Tibial nerve (tissue), 4 donors: ENCODE measurements at regions not wholly inside any gene's neighbourhood (a gene's known extent, or its start where the extent isn't known, plus 50 kb on each side); places are given as distances from the start of the nearest gene placed in this dataset.

Experiments
- DNase-seq, 2 donors: peaks; one replicate each; pipeline ENCODE4 v3.0.0-alpha.2; 2019; ENCODE audit warnings: low spot score in 2 of 2
- H3K27ac ChIP-seq, 4 donors: fragments of 200-600 bp; sonication (generic) in 3 of 4; one replicate each; pipeline ENCODE4 v1.5.1; 2017 to 2019; ENCODE audit warnings: mild to moderate bottlenecking in 1 of 4
- H3K27me3 ChIP-seq, 2 donors: fragments of 200-600 bp; sonication (generic) in 1 of 2; one replicate each; pipeline versions ENCODE4 v1.5.1 to v1.6.0; 2017 to 2019
- H3K36me3 ChIP-seq, 3 donors: fragments of 200-600 bp; sonication (generic); one replicate each; pipeline ENCODE4 v1.5.1; 2018 to 2019
- H3K4me1 ChIP-seq, 4 donors: fragments of 200-600 bp; sonication (generic) in 3 of 4; one replicate each; pipeline ENCODE4 v1.5.1; 2017 to 2019
- H3K4me3 ChIP-seq, 4 donors: fragments of 200-600 bp; sonication (generic) in 3 of 4; one replicate each; pipeline ENCODE4 v1.5.1; 2017 to 2019; ENCODE audit warnings: mild to moderate bottlenecking in 1 of 4, moderate library complexity in 1 of 4
- H3K9me3 ChIP-seq, 4 donors: fragments of 200-600 bp; sonication (generic) in 3 of 4; one replicate each; pipeline ENCODE4 v1.5.1; 2017 to 2019
- EP300 ChIP-seq, 2 donors: sonication (generic); formaldehyde crosslinking; IDR thresholded peaks; one replicate each; pipeline ENCODE4 v1.6.1; 2017; ENCODE audit warnings: antibody characterized with exemption in 2 of 2, mild to moderate bottlenecking in 1 of 2
- POLR2A ChIP-seq, 2 donors: fragments of 450-650 bp; IDR thresholded peaks; one replicate each; pipeline ENCODE4 v1.6.1; 2017; ENCODE audit warnings: antibody characterized with exemption in 2 of 2, mild to moderate bottlenecking in 2 of 2, moderate library complexity in 2 of 2
- WGBS, 2 donors: methylation state at CpG; one replicate each; pipeline ENCODE4 v1.1.5; 2018; 5-methylcytosine and 5-hydroxymethylcytosine counted together
- TF ChIP-seq, protein P1 (sequence below), 5 experiments: fragments of 200-600 bp in 3 of 5; fragments of 450-650 bp in 2 of 5; sonication (generic) in 3 of 5; IDR thresholded peaks; one replicate each; pipeline ENCODE4 v1.5.1; 2016 to 2019; ENCODE audit warnings: antibody characterized with exemption in 5 of 5, mild to moderate bottlenecking in 3 of 5, moderate library complexity in 2 of 5

DNA sequence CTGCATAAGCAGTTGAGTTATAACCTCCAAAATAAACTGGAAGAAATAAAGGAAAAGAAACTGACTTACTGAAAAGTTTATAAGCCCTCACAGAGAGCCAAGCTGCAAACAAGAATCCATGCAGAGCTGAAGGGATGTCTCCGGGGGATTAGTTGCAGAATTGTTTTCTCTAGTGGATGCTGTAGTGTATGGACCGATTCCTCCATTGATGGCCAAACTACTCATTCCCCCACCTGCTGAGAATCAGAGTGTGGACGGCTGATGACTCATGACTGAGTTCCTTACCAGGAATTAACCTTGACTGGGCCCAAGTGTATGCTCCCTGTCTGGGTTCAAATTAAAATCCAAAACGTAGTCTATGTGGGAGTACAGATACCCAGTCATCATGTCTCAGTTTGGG is 93.9 kb upstream of the CDH8 start:
- TF ChIP-seq POLR2A (IDR thresholded peaks at IDR 0.05) (no peak), EP300 (IDR thresholded peaks at IDR 0.05) (no peak)
- TF ChIP-seq, protein P1, sequence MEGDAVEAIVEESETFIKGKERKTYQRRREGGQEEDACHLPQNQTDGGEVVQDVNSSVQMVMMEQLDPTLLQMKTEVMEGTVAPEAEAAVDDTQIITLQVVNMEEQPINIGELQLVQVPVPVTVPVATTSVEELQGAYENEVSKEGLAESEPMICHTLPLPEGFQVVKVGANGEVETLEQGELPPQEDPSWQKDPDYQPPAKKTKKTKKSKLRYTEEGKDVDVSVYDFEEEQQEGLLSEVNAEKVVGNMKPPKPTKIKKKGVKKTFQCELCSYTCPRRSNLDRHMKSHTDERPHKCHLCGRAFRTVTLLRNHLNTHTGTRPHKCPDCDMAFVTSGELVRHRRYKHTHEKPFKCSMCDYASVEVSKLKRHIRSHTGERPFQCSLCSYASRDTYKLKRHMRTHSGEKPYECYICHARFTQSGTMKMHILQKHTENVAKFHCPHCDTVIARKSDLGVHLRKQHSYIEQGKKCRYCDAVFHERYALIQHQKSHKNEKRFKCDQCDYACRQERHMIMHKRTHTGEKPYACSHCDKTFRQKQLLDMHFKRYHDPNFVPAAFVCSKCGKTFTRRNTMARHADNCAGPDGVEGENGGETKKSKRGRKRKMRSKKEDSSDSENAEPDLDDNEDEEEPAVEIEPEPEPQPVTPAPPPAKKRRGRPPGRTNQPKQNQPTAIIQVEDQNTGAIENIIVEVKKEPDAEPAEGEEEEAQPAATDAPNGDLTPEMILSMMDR (IDR thresholded peaks at IDR 0.05) = no peak
- no peak for DNase-seq
- H3K36me3 ChIP-seq = no peaks in the 10 kb centered on the region
- no peaks in the 10 kb centered on the region for H3K27me3 ChIP-seq
- WGBS, 2 donors = 63 to 77% methylated on average over 4 of the region's 4 CpGs
- peaks cover 0 to 14% (median 0%) of the 10 kb centered on the region in 4 donors for H3K9me3 ChIP-seq
- H3K27ac ChIP-seq = no peak overlapping the region
- H3K4me1 ChIP-seq = no peaks in the 10 kb centered on the region
- H3K4me3 ChIP-seq = no peak overlapping the region

- no peaks in the 10 kb centered on the region for H3K9me3 ChIP-seq
- no peak overlapping the region for H3K27ac ChIP-seq
- no peaks in the 10 kb centered on the region for H3K36me3 ChIP-seq
- H3K27me3 ChIP-seq = no peaks in the 10 kb centered on the region
- TF ChIP-seq POLR2A (IDR thresholded peaks at IDR 0.05) (no peak), EP300 (IDR thresholded peaks at IDR 0.05) (no peak)
- TF ChIP-seq, protein P1 (IDR thresholded peaks at IDR 0.05) = no peak
- DNase-seq = no peak
- no peaks in the 10 kb centered on the region for H3K4me1 ChIP-seq
- 63 to 66% methylated on average over 1 of the region's 1 CpG for WGBS, 2 donors
- H3K4me3 ChIP-seq = no peak overlapping the region
Measured at GRCh38 chr16:62105244-62105643, 69.0 kb upstream of the CDH8 start.

DNA sequence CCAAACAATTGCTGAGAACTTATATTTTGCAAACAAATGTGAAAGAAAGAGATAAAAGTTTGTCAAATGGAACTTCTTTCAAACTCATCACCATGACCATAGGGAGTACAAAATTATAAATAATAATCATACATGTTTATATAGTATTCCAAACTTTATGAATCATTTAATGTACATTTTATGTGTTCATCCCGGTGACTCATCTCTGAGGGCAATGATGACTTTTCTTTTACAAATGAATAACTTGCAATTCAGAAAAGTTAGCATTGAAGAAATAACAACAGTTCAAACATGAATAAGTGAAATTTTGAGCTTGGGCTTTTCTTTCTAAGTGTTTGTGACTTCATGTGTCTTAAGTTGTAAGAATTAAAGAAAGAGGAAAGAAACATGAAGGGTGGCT is 66.3 kb upstream of the CDH8 start:
- TF ChIP-seq POLR2A (IDR thresholded peaks at IDR 0.05) (no peak), EP300 (IDR thresholded peaks at IDR 0.05) (no peak)
- TF ChIP-seq, protein P1 (IDR thresholded peaks at IDR 0.05) = no peak

DNA sequence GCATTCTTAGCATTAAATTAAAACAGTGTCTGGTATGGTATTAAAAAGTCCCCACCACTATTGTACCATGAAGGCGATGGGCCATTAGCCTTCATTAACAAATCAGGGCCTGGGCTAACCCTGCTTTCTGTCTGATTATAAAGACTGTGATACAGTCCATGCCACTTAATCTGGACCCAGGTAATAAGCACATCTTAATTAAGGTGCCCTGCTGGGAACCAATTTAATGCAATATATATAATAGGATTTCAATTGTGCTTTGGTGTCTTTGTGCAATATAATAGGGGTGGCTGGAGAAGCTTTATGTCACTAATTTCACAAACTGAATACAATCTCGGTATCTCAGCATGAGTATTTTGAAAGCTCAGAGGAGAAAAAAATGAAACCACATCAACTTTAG is 64.4 kb upstream of the CDH8 start:
- no peak overlapping the region for H3K27ac ChIP-seq
- TF ChIP-seq EP300 (IDR thresholded peaks at IDR 0.05) (no peak), POLR2A (IDR thresholded peaks at IDR 0.05) (no peak)
- TF ChIP-seq, protein P1 (IDR thresholded peaks at IDR 0.05) = no peak

More for the DNA sequence above, 66.3 kb upstream of the CDH8 start:
- Histone ChIP-seq H3K9me3 (no peaks in the 10 kb centered on the region), H3K4me3 (no peak overlapping the region), H3K36me3 (no peaks in the 10 kb centered on the region), H3K27me3 (no peaks in the 10 kb centered on the region), H3K27ac (no peak overlapping the region), H3K4me1 (no peaks in the 10 kb centered on the region)
- 90 to 98% methylated on average over 1 of the region's 1 CpG for WGBS, 2 donors
- no peak for DNase-seq

GRCh38 chr16:62089715-62090114 is 53.5 kb upstream of the CDH8 start:
- Histone ChIP-seq H3K27me3 (no peaks in the 10 kb centered on the region), H3K4me1 (no peaks in the 10 kb centered on the region), H3K9me3 (no peaks in the 10 kb centered on the region), H3K36me3 (no peaks in the 10 kb centered on the region), H3K4me3 (no peak overlapping the region), H3K27ac (no peak overlapping the region)
- TF ChIP-seq POLR2A (IDR thresholded peaks at IDR 0.05) = no peak
- TF ChIP-seq EP300 (IDR thresholded peaks at IDR 0.05) = no peak
- TF ChIP-seq, protein P1 (IDR thresholded peaks at IDR 0.05) = no peak
- no peak for DNase-seq
- WGBS, 2 donors = 87 to 93% methylated on average over 4 of the region's 4 CpGs

More for the DNA sequence above, 64.4 kb upstream of the CDH8 start:
- no peaks in the 10 kb centered on the region for H3K4me1 ChIP-seq
- no peak overlapping the region for H3K4me3 ChIP-seq
- no peaks in the 10 kb centered on the region for H3K36me3 ChIP-seq
- no peaks in the 10 kb centered on the region for H3K27me3 ChIP-seq
- WGBS, 2 donors = 48 to 61% methylated on average over 2 of the region's 2 CpGs
- H3K9me3 ChIP-seq = no peaks in the 10 kb centered on the region
- DNase-seq = no peak
